ENCODE measurements at regions not wholly inside any gene's neighbourhood (a gene's known extent, or its start where the extent isn't known, plus 50 kb on each side); places are given as distances from the start of the nearest gene placed in this dataset.

- TF ChIP-seq PRDM15 (CRISPR knock-in tag; IDR thresholded peaks at IDR 0.05), result no peak
Observed at GRCh38 chr7:123355576-123356190, 155.9 kb upstream of the SLC13A1 start (continued).

GRCh38 chr7:123352973-123353372 is 153.2 kb upstream of the SLC13A1 start:
- no peak overlapping the region for H3K9ac ChIP-seq (ENCODE audit: control insufficient read depth, insufficient read depth, low read length)
- no peak for FAIRE-seq
- H4K20me1 ChIP-seq (ENCODE audit: control insufficient read depth, insufficient read depth), result no peaks in the 10 kb centered on the region
- H3K9me3 ChIP-seq (replicated peaks; ENCODE audit: control insufficient read depth, insufficient read depth, low read length), result no peaks in the 10 kb centered on the region
- RAD21 ChIA-PET (ENCODE audit: unreplicated experiment), result no interaction called here
- CTCF ChIA-PET, result interaction anchor here (0.8 to 1.0 kb wide), 3 partner anchors 14 to 173 kb away, joined by 3 read pairs; no protein-coding TSS in a partner anchor
- no peak for DNase-seq (ENCODE audit: low read depth, low spot score)
- ATAC-seq, result no peak
- H2AFZ ChIP-seq (ENCODE audit: control insufficient read depth, low read depth, low read length), result no peak overlapping the region
- no peak for TF ChIP-seq RELA (IDR thresholded peaks at IDR 0.05; ENCODE audit: borderline replicate concordance, partially characterized antibody)
- TF ChIP-seq SMC3 (IDR thresholded peaks at IDR 0.05; ENCODE audit: borderline replicate concordance, low read length), result no peak
- TF ChIP-seq BMI1 (IDR thresholded peaks at IDR 0.05; ENCODE audit: borderline replicate concordance), result no peak
- no peak for TF ChIP-seq ZNF217 (IDR thresholded peaks at IDR 0.05)
- TF ChIP-seq MLLT1 (IDR thresholded peaks at IDR 0.05), result no peak
- TF ChIP-seq ZNF207 (IDR thresholded peaks at IDR 0.05; ENCODE audit: borderline replicate concordance), result no peak
- TF ChIP-seq YY1 (IDR thresholded peaks at IDR 0.05; ENCODE audit: low read depth, low read length), result no peak
- no peak for TF ChIP-seq SMAD5 (IDR thresholded peaks at IDR 0.05; ENCODE audit: low read depth)
- no peak for TF ChIP-seq NFIC (IDR thresholded peaks at IDR 0.05; ENCODE audit: low read depth, low read length)
- TF ChIP-seq MYC (IDR thresholded peaks at IDR 0.05; ENCODE audit: insufficient read depth, insufficient read length, insufficient replicate concordance, low read length, severe bottlenecking), result no peak
- no peak for TF ChIP-seq HDAC6 (IDR thresholded peaks at IDR 0.05; ENCODE audit: unreplicated experiment)
- TF ChIP-seq NFXL1 (IDR thresholded peaks at IDR 0.05; ENCODE audit: borderline replicate concordance), result no peak
- TF ChIP-seq SIN3A (IDR thresholded peaks at IDR 0.05; ENCODE audit: low read depth, low read length), result no peak
- no peak for TF ChIP-seq EGR1 (IDR thresholded peaks at IDR 0.05; ENCODE audit: borderline replicate concordance in 1 of 2, low read depth in 2 of 2, low read length in 2 of 2)
- no peak for TF ChIP-seq SIX5 (IDR thresholded peaks at IDR 0.05; ENCODE audit: low read depth, low read length, severe bottlenecking)
- TF ChIP-seq ZNF24 (IDR thresholded peaks at IDR 0.05), result no peak
- SMC1A ChIA-PET (ENCODE audit: uncharacterized antibody, unreplicated experiment), result no interaction called here
- H3K27me3 ChIP-seq (replicated peaks in 1 of 2; ENCODE audit: control insufficient read depth in 2 of 2, insufficient read depth in 2 of 2, low read length in 1 of 2), result no peaks in the 10 kb centered on the region
- H3K4me3 ChIP-seq, result no peak overlapping the region
- POLR2A ChIA-PET, result no interaction called here
- H3K27ac ChIP-seq (ENCODE audit: control insufficient read depth, insufficient read depth), result no peak overlapping the region
- intact Hi-C loops (cut with micrococcal nuclease; ENCODE audit: unreplicated experiment), result no loop called here
- no peaks in the 10 kb centered on the region for H3K79me2 ChIP-seq (ENCODE audit: control insufficient read depth, insufficient read depth, low read length)
- no peak overlapping the region for H3K4me2 ChIP-seq (ENCODE audit: control insufficient read depth, insufficient read depth)
- H3K4me1 ChIP-seq (ENCODE audit: control insufficient read depth, insufficient read depth, low read length), result no peaks in the 10 kb centered on the region
- in situ Hi-C loops (cut with MboI), result no loop called here
- H3K36me3 ChIP-seq (ENCODE audit: control insufficient read depth in 2 of 2, insufficient read depth in 2 of 2, low read length in 1 of 2), result no peaks in the 10 kb centered on the region
- WGBS (ENCODE audit: insufficient coverage, insufficient replicate concordance, low lambda C conversion rate, missing lambda C conversion rate), result 18% methylated on average over 2 of the region's 2 CpGs
- no TSS peak for BruUV-seq (replicated peaks)
